ENCODE measurements at regions not wholly inside any gene's neighbourhood (a gene's known extent, or its start where the extent isn't known, plus 50 kb on each side); places are given as distances from the start of the nearest gene placed in this dataset.
"Not testable (repeated sequence)": the region's sequence is repeated elsewhere in the genome, so short reads cannot be mapped to it uniquely, and the experiment has no call there.

GRCh38 chr6:135736351-135736750 lies 115.2 kb upstream of the PDE7B start:
- TF ChIP-seq, protein P1, sequence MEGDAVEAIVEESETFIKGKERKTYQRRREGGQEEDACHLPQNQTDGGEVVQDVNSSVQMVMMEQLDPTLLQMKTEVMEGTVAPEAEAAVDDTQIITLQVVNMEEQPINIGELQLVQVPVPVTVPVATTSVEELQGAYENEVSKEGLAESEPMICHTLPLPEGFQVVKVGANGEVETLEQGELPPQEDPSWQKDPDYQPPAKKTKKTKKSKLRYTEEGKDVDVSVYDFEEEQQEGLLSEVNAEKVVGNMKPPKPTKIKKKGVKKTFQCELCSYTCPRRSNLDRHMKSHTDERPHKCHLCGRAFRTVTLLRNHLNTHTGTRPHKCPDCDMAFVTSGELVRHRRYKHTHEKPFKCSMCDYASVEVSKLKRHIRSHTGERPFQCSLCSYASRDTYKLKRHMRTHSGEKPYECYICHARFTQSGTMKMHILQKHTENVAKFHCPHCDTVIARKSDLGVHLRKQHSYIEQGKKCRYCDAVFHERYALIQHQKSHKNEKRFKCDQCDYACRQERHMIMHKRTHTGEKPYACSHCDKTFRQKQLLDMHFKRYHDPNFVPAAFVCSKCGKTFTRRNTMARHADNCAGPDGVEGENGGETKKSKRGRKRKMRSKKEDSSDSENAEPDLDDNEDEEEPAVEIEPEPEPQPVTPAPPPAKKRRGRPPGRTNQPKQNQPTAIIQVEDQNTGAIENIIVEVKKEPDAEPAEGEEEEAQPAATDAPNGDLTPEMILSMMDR (conservative IDR thresholded peaks at IDR 0.05; ENCODE audit: low read depth, low read length): not testable (repeated sequence)
- not testable (repeated sequence) for TF ChIP-seq EZH2 (IDR thresholded peaks at IDR 0.05; ENCODE audit: low read length, unreplicated experiment)
